OCI-LY7 (cell line): ENCODE measurements at regions not wholly inside any gene's neighbourhood (a gene's known extent, or its start where the extent isn't known, plus 50 kb on each side); places are given as distances from the start of the nearest gene placed in this dataset.

Experiments used
- CTCF ChIP-seq: fragments of 200-600 bp; sonication (generic); conservative IDR thresholded peaks from 2 replicates; pipeline ENCODE4 v1.5.1; 2014; ENCODE audit warnings: mild to moderate bottlenecking, antibody characterized with exemption, low read length, moderate library complexity, mixed read lengths
- EZH2phosphoT487 ChIP-seq: fragments of 200-600 bp; sonication (generic); IDR thresholded peaks from 2 replicates; pipeline ENCODE4 v1.6.1; 2018; ENCODE audit warnings: low read depth, borderline replicate concordance, mild to moderate bottlenecking, mixed run types, antibody characterized with exemption, low read length, moderate library complexity, mixed read lengths

- TF ChIP-seq CTCF (no peak), EZH2phosphoT487 (no peak)
Observed at GRCh38 chr7:53609185-53609584, 573.8 kb downstream of the POM121L12 start.
